DMS153 (cell line): ENCODE measurements at regions not wholly inside any gene's neighbourhood (a gene's known extent, or its start where the extent isn't known, plus 50 kb on each side); places are given as distances from the start of the nearest gene placed in this dataset.
"Not testable (repeated sequence)": the region's sequence is repeated elsewhere in the genome, so short reads cannot be mapped to it uniquely, and the experiment has no call there.

Source experiments
- DNase-seq: peaks from one replicate; lab custom pipeline; 2025; lab: John Stamatoyannopoulos, UW

- peak; percentile 29 for DNase-seq
Measured at GRCh38 chrX:39764441-39764914, 333.3 kb downstream of the BCOR start.

GRCh38 chrX:39765327-39765726, 332.4 kb downstream of the BCOR start:
- no peak for DNase-seq

- DNase-seq, result no peak
Measured at GRCh38 chrX:39766085-39766726, 331.6 kb downstream of the BCOR start.

GRCh38 chrX:39766855-39767254, 330.9 kb downstream of the BCOR start:
- DNase-seq, result no peak

GRCh38 chrX:39767446-39767845, 330.3 kb downstream of the BCOR start:
- no peak for DNase-seq

GRCh38 chrX:39769748-39770147, 328.0 kb downstream of the BCOR start:
- DNase-seq, result no peak

GRCh38 chrX:39771089-39771488, 326.7 kb downstream of the BCOR start:
- no peak for DNase-seq

- DNase-seq, result peak; percentile 25
Measured at GRCh38 chrX:39772057-39772832, 325.5 kb downstream of the BCOR start.

- peak; percentile 1 for DNase-seq
Measured at GRCh38 chrX:39773150-39773549, 324.6 kb downstream of the BCOR start.

- no peak for DNase-seq
Measured at GRCh38 chrX:39773923-39774773, 323.6 kb downstream of the BCOR start.

GRCh38 chrX:39774774-39775328, 322.9 kb downstream of the BCOR start:
- no peak for DNase-seq

GRCh38 chrX:39777623-39778025, 320.1 kb downstream of the BCOR start:
- DNase-seq, result no peak

- DNase-seq, result no peak
Measured at GRCh38 chrX:39779952-39780783, 317.6 kb downstream of the BCOR start.

- no peak for DNase-seq
Measured at GRCh38 chrX:39782276-39782675, 315.5 kb downstream of the BCOR start.

- DNase-seq, result no peak
Measured at GRCh38 chrX:39787999-39788398, 309.8 kb downstream of the BCOR start.

- DNase-seq, result no peak
Measured at GRCh38 chrX:39788521-39788920, 309.2 kb downstream of the BCOR start.

- DNase-seq, result no peak
Measured at GRCh38 chrX:39791691-39792090, 306.1 kb downstream of the BCOR start.

GRCh38 chrX:39795605-39796004, 302.2 kb downstream of the BCOR start:
- DNase-seq, result no peak

- no peak for DNase-seq
Measured at GRCh38 chrX:39796856-39797255, 300.9 kb downstream of the BCOR start.

GRCh38 chrX:39798488-39798887, 299.3 kb downstream of the BCOR start:
- DNase-seq, result not testable (repeated sequence)

- DNase-seq, result no peak
Measured at GRCh38 chrX:39802354-39802753, 295.4 kb downstream of the BCOR start.
